Ascending aorta (tissue), 2 donors: ENCODE measurements at regions not wholly inside any gene's neighbourhood (a gene's known extent, or its start where the extent isn't known, plus 50 kb on each side); places are given as distances from the start of the nearest gene placed in this dataset.

Experiments
- DNase-seq, 2 donors: peaks; one replicate each; pipeline ENCODE4 v3.0.0-alpha.2; 2019; ENCODE audit warnings: low spot score in 2 of 2
- H3K27ac ChIP-seq, 2 donors: fragments of 200-600 bp; sonication (generic); one replicate each; pipeline ENCODE4 v1.5.1; 2016 to 2017; ENCODE audit warnings: mild to moderate bottlenecking in 1 of 2
- H3K27me3 ChIP-seq: fragments of 200-600 bp; sonication (generic); one replicate; pipeline ENCODE4 v1.5.1; 2017
- H3K36me3 ChIP-seq, 2 donors: fragments of 200-600 bp; sonication (generic); one replicate each; pipeline ENCODE4 v1.5.1; 2016
- H3K4me1 ChIP-seq, 2 donors: fragments of 200-600 bp; sonication (generic); one replicate each; pipeline ENCODE4 v1.5.1; 2016 to 2017; ENCODE audit warnings: mild to moderate bottlenecking in 1 of 2
- H3K4me3 ChIP-seq, 2 donors: fragments of 200-600 bp; sonication (generic); one replicate each; pipeline ENCODE4 v1.5.1; 2016 to 2017; ENCODE audit warnings: mild to moderate bottlenecking in 1 of 2
- H3K9me3 ChIP-seq, 2 donors: fragments of 200-600 bp; sonication (generic); one replicate each; pipeline ENCODE4 v1.5.1; 2016
- CTCF ChIP-seq, 3 experiments: fragments of 200-600 bp in 2 of 3; fragments of 450-650 bp in 1 of 3; sonication (generic) in 2 of 3; IDR thresholded peaks; one replicate each; pipeline ENCODE4 v1.5.1; 2016 to 2019; ENCODE audit warnings: antibody characterized with exemption in 3 of 3, mild to moderate bottlenecking in 1 of 3, moderate library complexity in 1 of 3
- intact Hi-C: fragments of 100-400 bp; cut with DNase I; formaldehyde crosslinking; loops from one replicate; pipeline ENCODE4 v1.15.1; 2023

GRCh38 chr13:65909501-65909900, 1320.6 kb downstream of the PCDH9 start:
- Histone ChIP-seq H3K4me1 (peaks cover 0 to 22% of the 10 kb centered on the region in 2 donors), H3K9me3 (peaks cover 0 to 9% of the 10 kb centered on the region in 2 donors), H3K27ac (no peak overlapping the region), H3K27me3 (no peaks in the 10 kb centered on the region), H3K36me3 (no peaks in the 10 kb centered on the region), H3K4me3 (no peak overlapping the region)
- TF ChIP-seq CTCF (IDR thresholded peaks at IDR 0.05) = no peak
- intact Hi-C loops = no loop called here
- DNase-seq = no peak

GRCh38 chr13:65907666-65908525, 1322.2 kb downstream of the PCDH9 start:
- intact Hi-C loops = no loop called here
- Histone ChIP-seq H3K27ac (no peak overlapping the region), H3K9me3 (peaks cover 0 to 9% of the 10 kb centered on the region in 2 donors), H3K4me3 (no peak overlapping the region), H3K4me1 (peaks cover 0 to 14% of the 10 kb centered on the region in 2 donors), H3K27me3 (no peaks in the 10 kb centered on the region), H3K36me3 (no peaks in the 10 kb centered on the region)
- no peak for TF ChIP-seq CTCF (IDR thresholded peaks at IDR 0.05)
- no peak for DNase-seq

- Histone ChIP-seq H3K27ac (no peak overlapping the region), H3K4me1 (no peaks in the 10 kb centered on the region), H3K9me3 (no peaks in the 10 kb centered on the region), H3K4me3 (no peak overlapping the region), H3K27me3 (no peaks in the 10 kb centered on the region), H3K36me3 (no peaks in the 10 kb centered on the region)
- no peak for TF ChIP-seq CTCF (IDR thresholded peaks at IDR 0.05)
- intact Hi-C loops = no loop called here
- DNase-seq = no peak
Measured at GRCh38 chr13:65901723-65902122, 1328.4 kb downstream of the PCDH9 start.

GRCh38 chr13:65894049-65894448, 1336.1 kb downstream of the PCDH9 start:
- Histone ChIP-seq H3K9me3 (no peaks in the 10 kb centered on the region), H3K4me3 (no peak overlapping the region), H3K36me3 (no peaks in the 10 kb centered on the region), H3K27ac (no peak overlapping the region), H3K4me1 (no peaks in the 10 kb centered on the region), H3K27me3 (no peaks in the 10 kb centered on the region)
- intact Hi-C loops = no loop called here
- no peak for DNase-seq
- no peak for TF ChIP-seq CTCF (IDR thresholded peaks at IDR 0.05)

GRCh38 chr13:65892859-65893258, 1337.3 kb downstream of the PCDH9 start:
- Histone ChIP-seq H3K36me3 (no peaks in the 10 kb centered on the region), H3K9me3 (no peaks in the 10 kb centered on the region), H3K27ac (no peak overlapping the region), H3K4me3 (no peak overlapping the region), H3K27me3 (no peaks in the 10 kb centered on the region), H3K4me1 (no peaks in the 10 kb centered on the region)
- intact Hi-C loops = no loop called here
- DNase-seq = no peak
- TF ChIP-seq CTCF (IDR thresholded peaks at IDR 0.05) = no peak
